ENCODE measurements at regions not wholly inside any gene's neighbourhood (a gene's known extent, or its start where the extent isn't known, plus 50 kb on each side); places are given as distances from the start of the nearest gene placed in this dataset.

DNA sequence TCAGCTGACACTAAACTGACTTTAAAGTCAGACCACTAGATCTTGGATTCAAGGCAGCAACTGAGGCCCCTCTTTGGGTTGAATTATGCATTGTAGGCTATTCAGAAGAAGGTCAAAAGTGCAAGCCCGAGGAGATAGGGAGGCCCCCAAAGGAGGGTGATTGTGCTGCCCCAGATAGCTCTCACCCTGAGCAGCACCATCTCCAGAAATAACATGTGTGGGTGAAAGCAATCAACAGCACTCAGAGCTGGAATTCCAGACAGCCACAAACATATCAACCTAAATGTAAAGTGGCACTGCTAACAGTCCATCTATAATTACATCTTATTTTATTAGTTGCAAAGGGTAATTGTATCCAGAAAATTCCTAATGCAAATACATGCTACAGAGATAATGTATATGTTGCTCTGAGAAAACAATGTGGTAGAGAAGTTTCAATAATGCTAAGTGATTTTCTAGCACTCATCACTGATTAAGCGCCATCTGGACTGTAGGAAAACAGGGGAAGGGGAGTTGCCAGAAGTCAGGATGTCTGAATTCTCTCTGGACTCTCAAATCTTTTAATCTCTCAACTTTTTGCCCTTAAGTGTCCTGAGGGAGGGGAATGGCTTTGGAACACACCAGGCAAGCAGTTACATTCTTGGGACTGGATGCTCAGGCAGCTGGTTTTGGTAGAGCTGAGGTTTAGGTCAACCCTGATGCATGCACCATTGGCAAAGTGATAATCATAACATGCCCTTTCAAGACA lies 61.8 kb upstream of the SFRP2 start:
- DNase-seq (ENCODE audit: low read depth): no peak

DNA sequence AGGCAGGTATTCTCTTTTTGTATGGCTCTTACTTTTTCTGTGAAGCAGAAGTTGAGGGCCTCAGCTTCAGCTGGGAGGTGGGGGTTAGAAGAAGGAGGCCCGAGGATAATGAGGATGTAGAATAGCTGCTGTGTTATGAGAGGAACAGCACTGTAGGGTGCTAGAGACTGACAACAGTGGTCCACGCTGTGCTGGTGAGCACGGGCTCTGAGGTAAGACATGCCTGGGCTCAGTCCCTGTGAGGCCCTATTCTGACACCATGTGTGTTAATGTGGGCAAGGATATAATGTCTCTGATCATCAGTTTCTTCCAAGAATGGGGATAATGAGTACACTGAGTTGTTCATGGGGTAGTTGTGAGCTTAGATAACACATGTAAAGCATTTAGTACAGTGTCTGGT lies 55.3 kb upstream of the SFRP2 start:
- DNase-seq (ENCODE audit: low read depth): no peak
